ENCODE measurements at regions not wholly inside any gene's neighbourhood (a gene's known extent, or its start where the extent isn't known, plus 50 kb on each side); places are given as distances from the start of the nearest gene placed in this dataset.

DNA sequence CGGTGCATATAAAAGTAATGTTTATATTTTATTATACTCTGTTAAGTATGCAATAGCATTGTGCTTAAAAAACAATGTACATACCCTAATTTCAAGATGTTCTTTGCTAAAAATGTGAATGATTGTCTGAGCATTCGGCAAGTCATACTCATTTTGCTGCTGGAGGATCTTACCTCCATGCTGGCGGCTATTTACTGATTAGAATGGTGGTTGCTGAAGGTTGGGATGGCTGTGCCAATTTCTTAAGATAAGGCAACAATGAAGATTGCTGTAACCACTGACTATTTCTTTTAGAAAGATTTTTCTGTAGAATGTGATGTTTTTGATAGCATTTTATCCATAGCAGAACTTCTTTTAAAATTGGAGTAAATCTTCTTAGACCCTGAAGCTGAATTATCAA is 932.7 kb downstream of the ZPLD1 start:
- no peak for DNase-seq (ENCODE audit: low spot score)

DNA sequence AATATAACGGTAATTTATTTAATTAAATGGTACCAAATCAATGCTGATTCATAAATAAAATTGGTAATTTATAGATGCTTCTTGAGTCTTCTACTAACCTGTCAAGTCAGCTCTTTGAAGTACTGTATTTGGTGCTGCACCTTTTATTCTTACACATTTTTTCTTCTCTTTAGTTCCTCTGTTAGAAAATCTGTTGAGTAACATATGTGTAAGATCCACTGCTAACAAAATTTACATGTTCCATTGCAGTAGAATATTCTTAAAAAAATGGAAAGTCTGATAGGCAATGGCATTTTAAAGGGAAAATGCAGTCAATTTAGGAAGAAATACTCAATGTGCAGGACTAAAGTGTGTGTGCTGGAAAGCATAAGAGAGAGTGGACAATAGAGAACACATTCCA is 936.6 kb downstream of the ZPLD1 start:
- DNase-seq (ENCODE audit: low spot score), result no peak

DNA sequence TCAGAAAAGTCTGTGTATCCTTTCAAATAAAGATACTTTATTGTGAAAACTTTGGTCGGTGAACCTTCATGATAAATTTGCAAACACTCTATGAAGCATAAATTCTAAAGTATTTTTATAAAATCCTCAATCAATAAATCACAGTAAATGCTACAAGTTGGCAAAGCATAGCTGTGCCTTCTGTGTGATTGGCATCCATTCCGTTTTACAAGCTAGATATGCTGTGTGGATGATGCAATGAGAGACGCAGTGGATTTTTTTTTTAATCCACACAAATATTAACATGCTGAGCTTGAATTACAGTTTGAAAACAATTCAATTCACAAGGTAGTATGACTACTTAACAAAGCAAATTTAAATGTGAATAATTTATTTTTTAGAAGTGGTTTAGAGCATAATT is 937.2 kb downstream of the ZPLD1 start:
- DNase-seq (ENCODE audit: low spot score), result no peak

DNA sequence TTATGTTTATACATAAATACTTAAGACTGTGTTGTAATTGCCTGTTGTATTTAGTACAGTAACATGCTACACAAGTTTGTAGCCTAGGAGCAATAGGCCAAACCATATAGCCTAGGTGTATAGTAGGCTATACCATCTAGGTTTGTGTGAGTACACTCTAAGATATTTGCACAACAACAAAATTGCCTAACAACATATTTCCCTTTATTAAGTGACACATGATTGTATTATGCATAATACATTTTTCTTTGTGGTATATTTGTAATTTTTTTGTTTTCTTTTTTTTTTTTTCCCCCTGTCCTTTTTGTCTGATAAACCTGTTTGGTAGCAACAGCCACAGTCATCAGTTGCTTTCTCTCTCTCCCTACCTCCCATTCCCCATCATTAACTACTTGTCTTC is 945.6 kb downstream of the ZPLD1 start:
- no peak for DNase-seq (ENCODE audit: low spot score)

DNA sequence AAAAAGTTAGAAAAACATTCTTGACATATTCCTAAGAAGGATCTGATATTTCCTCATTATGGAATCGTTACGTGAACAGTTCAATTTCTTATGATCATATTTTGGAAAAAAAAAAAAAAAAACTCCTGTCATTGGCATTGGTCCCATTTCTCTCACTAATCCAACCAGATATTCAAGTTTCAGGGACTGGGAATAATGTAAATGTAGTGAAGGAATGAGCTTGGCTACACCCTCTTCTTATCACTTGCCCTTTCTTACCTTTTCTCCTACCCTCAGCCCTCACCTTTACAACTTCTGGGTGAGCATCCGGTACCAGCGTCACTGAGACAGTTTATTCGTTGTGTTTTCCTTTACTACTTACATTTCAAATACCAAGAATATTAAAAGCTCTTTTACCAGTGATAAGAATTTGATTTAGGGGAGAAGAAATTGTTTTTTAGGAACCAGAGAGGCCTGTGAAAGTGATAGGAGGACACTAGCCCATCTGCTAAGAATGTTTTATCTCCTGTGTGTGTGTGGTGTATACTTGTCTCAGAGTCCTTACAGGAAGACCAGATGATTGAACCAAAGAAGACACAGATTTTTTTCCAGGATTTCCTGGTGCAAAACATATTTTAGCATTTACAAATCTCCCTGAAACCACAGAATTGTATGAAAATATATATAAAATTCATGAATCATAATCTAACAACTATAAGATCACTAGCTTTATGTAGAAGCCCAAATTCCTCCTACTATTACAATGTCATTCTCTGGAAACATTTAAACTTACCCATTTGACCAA is 946.7 kb downstream of the ZPLD1 start:
- no peak for DNase-seq (ENCODE audit: low spot score)

DNA sequence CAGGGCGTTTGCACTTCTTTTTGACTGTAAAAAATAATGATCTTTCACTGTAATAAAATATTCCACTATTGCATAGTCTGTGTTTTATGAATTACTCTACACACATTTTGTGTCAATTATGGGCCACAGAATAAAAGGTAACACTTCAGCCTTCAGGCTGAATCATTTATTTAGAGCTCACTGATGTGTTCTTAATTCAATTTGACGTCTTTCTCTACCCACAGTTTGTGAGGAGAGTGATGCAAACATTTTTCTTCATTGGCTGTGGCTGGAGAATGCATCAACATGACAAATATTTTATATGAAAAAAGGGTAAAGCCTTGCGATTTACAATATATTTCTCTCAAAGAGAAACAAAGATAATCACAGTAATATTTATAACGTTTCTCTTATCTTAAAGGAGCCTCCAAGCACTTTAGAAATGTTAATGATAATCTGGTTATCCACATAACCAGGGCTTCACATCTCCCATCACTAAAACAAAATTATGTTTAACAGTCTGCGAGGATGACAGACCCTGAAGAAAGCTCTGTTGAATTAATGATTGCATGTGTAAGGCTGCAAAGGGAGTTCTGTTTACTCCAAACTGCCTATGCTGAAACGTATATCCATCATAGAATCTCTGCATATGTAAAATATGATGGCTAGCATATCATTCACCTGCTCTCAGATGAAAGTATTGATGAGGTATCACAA is 951.3 kb downstream of the ZPLD1 start:
- no peak for DNase-seq (ENCODE audit: low spot score)

DNA sequence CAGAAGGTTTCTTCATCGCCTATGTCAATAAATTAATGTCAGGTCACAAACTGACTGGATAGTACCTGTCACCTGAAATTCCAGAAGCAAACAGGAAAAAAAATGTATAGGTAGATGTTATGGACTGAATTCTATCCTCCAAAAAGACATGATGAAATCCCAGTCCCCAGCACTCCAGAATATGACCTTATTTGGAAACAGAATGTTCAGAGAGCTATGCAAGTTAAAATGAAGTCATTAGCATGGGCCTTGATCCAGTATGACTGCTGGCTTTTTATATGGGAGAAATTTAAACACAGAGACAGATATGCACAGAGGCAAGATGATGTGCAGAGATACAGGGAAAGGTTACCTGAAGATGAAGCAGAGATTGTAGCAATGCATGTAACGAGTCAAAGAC is 953.4 kb downstream of the ZPLD1 start:
- DNase-seq (ENCODE audit: low spot score), result no peak

DNA sequence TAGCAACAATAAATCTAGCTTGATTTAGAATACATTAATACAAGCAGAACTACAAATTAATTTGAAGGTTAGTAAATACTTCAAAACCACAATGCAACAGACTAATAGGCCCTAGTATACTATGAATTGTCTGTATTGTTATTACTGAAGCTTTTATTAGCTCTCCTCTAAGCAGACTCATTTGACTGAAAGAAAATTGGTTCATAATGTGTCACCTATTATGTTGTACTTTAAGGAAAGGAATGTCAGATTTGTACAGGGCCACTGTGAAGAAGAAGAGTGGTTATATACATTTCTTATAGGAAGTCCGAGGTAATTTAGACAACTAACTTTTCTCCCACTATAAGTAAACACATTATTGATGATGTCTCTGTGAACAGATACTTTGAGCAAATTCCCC is 954.5 kb downstream of the ZPLD1 start:
- no peak for DNase-seq (ENCODE audit: low spot score)

DNA sequence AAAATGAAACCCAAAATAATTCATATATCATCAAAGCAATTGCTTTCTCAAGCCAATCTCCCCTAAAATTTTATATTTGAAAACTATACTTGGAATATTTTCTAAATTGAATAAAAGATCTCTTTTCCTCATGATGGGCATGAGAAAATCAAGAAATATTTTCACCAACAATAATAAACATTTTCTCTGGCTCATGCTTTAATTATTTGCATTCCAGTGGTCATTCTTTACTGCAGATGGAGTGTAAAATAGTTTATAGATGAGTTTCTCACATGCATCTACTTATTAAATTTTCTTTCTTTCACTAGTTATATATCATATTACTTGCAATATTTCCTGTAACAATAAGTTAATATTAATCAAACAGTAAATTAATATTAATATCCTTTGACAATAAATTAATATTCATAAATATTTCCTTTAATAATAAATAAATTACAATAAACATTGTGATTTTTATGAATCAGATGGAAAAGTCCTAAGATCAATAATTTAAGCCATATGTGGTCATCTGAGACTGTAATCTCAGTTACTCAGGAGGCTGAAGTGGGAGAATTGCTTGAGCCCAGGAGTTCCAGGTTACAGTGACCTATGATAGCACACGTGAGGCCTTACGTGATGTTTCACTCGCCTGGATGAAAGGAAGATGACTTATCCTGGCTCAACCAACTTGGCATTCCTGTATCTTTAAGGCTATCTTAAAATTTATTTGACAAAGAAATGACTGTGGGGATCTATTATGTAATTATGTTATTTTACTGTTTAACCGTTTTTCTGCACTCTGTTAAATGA is 958.8 kb downstream of the ZPLD1 start:
- DNase-seq (ENCODE audit: low spot score), result peak; percentile 5

DNA sequence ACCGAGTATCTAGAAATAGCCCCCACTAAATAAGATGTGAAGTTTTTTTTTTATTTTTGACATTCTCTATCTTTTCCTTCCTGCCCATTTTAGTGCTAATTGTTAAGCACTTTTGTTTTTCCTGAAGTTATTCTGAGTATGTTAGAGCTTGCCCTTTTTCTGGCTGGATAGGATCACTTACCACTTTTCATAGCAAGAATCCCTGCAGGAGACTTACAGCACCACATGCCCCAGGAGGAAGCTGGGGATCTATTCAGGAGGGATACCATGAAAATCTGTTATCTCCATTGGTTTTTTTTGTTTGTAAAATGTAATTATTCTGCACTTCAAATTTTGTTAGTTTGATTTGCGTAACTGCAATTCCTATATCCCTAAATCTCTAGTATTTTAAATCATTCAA is 968.4 kb downstream of the ZPLD1 start:
- DNase-seq (ENCODE audit: low spot score), result no peak

DNA sequence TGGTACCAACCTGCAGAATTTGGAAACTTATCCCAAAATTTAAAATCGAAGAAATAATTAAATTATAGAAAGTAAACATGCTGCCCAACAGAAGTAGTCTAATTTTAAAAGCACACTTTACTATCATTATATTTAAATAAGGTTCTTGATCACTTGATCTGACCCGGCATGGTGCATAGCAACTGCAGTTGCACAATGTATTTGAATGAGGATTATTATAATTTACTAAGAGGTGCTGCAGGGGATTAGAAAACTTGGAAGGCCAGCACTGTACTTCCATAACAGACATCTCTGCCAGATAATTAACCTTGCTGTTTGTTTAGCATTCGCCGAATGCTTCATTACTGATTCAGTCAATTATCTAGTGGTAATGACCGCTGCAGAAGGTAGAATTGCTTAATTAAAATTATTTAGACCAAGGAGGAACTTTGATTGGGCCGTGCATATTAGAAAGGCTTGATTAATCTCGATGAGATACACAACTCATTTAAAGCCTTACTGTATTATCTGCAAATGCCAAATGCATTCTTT is 971.6 kb downstream of the ZPLD1 start:
- no peak for DNase-seq (ENCODE audit: low spot score)

DNA sequence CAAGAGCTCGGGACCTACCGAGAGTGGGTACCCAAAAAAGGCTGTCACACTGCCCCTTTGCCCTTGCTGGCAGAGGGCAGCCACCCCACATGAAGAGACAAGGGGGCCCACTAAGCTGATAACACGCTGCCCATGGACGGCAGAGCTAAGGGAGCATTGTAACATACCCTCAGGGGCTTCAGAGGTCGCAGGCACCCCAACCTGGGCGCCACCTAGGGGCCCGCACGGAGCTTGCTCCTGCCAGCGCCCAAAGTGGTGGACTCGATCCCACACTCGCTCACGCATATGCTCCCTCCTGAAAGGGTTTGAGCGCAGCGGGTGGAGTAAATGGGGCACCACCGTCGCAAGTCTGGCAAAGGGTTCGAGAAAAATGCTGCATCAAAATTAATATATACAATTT is 975.4 kb downstream of the ZPLD1 start:
- no peak for DNase-seq (ENCODE audit: low spot score)

DNA sequence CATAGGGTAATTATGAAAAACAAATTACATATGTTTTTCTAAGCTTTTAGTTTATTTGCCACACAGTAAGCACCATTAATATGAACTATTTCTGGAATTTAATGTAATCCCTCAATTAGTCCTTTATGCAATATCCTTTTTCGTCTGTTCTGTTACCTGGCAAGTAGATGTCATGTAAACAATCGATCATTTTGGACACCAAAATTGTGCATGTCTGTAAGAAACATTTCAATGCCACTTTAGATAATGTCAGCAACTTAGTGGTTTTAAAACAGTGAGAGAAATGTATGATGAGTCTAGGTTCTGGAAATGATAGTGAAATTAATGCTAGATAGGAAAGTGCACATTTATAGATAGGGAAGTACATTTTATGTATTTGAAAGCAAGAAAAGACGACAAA is 986.6 kb downstream of the ZPLD1 start:
- DNase-seq (ENCODE audit: low spot score), result no peak

DNA sequence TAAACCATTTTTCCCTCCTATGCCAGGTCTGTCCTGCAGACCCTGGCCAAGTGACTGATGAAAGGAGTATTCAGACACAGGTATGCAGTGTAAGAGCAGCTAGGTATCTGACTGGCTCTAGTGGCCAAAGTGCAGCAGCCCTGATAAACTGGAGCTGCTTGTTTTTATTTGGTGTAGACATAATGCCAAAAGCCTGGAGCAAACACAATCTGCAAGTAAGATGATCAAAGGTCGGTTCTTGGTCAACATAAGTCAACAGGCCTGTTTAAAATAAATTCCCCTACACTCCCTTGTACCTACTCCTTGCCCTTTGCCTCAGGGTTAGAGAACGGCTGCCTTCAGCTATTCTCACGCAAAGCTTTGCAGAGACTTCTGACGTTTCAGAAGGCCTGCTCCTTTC is 1003.1 kb downstream of the ZPLD1 start:
- no peak for DNase-seq (ENCODE audit: low spot score)

DNA sequence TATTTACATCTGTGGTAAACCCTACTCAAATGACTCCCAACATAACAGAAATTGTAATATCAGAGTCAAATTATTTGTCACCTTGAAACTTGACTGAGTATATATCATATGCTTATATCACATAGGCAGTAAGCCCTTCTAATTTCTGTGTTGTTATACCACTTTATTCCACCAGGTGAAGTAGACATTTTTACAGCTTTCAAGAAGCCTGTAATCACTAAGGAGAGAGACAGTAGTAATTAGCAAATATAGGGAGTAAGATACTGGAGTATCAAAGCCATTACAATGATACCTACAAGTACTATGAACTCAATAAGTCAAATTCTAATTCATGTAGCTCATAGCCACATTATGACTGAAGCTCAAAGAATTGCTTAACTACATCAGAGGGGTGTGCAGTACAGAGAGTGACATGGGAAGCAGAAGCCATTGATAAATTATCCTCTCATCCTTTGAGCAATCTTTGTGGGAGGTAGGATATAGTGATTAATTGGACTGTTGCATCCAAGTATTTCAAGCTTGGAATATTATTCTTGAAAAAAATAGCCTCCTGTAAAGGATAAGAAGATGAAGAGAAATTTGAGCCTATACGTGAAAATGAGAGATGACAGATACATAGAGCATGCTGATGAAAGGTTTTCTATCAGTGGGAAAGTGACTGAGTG is 1005.9 kb downstream of the ZPLD1 start:
- no peak for DNase-seq (ENCODE audit: low spot score)

DNA sequence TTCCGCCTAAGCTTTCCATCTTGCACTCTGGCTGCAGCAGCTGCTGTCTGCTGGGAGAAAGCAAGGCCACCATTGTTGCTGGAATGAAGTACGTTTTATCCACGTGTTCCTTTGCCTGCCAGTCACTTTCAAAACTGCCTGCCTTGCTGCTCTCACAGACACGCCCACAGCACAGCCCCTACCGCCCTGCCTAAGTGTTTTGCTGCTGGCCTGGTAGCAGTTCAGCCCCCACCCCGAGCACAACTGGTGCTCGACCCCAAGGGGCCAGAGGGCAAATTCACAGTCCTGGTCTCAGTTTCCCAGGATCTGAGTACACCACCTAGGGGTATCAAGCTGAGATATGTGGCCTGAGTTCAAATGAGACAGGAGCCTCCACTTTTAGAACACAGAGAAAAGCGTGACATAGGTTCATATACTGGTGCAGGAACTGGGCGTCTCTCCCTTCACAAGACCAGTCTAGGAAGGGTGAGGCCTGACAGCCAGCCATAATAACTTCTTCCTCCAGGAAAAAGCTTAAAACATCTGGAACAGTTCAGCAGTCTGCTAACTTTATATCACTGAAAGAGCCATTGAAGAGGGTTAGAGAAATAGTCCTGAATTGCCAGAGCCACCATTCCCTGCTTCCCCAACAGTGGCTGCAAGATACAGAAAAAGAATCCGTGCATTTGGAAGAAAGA is 1012.3 kb downstream of the ZPLD1 start:
- no peak for DNase-seq (ENCODE audit: low spot score)

DNA sequence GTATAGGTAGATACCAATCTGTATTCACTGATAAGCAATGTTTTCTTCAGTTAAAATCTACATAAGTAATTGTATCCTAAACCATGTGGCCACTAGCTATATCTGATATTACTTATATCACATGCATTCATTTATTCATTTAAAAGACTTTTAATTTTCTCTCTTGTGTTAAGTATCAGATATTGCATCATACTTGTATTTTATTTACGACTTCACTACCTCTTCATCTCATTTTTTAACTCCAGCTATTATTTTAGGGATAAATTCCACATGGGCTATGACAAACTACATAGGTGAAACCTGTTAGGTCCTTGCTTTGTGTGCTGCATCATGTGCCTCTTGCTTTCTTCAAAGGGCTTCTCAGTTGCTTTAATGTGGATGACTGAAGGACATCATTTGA is 1018.3 kb downstream of the ZPLD1 start:
- DNase-seq (ENCODE audit: low spot score), result no peak

DNA sequence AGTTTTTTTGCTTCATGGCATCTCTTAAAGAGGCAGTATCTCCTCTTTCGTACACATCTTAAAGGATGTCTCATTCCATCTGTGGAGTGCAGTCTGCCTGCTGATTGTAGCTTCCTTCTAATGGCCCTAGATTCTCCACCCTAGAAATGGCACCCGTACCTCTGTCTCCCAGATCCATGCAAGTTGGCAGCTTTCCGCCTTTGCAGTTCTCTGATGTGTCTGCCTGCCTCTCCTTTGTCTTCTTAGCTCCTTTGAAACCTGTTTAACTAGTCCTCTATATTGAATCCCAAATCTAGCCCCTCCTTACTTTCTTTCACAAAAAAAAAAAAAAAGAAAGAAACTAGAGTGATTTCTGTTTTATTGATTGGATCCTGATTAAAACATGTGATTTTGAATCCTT is 1025.0 kb downstream of the ZPLD1 start:
- no peak for DNase-seq (ENCODE audit: low spot score)

DNA sequence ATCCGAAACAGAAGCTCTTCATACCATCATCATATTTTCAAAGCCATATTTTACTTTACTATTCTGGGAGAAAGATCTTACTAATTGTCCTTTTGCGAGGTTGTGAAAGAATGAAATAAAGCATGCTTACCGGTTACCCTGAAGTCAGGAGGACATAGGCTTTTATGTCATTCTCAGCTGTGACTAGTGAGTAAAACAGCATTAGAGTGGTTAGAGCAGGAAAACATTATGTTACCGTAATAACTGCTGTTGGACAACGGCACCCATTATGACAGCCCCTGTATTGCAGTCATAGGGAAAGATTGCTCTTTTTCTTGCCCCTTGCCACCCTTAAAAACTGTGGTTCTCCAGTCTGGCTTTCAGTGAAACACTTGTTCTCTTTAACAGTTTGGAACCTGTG is 1035.7 kb downstream of the ZPLD1 start:
- DNase-seq (ENCODE audit: low spot score), result no peak

DNA sequence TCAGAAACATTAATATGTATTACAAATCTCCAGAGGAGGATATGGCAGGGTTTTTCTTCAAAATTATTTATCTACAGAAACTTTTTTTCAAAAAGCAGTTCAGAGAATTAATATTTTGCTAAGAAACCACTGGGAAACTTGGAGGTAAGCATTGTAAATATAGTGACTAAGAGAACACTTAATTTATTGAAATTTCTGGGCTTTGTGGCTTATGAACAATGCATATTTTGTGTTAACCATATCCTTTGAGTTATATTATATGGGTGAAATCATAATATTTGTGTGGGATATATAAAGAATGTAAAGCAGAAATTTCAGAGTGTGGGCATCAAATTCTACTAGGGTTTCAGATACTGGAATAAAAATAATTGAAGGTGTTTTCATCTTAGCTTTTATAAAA is 1059.2 kb downstream of the ZPLD1 start:
- no peak for DNase-seq (ENCODE audit: low spot score)

DNA sequence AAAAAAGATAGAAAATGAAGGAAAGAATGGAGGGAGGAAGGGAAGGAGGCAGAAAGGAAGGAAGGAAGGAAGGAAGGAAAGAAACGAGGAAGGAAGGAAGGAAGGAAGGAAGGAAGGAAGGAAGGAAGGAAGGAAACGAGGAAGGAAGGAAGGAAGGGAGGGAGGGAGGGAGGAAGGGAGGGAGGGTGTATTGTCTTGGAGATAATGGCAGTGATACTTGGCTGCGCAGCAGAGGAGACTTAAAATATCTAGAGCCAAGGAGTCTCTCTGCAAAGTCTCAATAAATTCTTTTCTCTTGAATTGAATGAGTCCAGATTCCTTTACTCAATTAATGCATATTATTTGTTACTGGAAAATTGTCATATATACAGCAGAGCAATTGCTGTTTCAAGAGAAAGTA is 1059.7 kb downstream of the ZPLD1 start:
- no peak for DNase-seq (ENCODE audit: low spot score)

DNA sequence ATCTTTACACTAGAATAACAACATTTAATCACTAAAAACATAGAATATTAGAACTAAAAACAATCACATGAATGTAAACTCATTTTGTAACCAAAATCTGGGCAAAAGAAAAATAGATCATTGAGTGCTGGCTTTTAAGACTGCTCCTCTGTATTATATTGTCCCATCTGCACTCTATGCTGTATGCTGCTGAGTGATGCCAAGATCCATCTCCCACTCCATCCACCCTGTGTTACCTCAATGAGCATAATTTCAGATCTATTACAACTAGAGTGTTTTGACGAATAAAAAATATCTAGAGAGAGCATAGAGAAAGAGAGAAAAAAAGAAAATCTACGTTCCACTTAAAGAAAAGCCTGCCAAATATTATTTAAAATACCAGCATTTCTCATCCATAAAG is 1060.4 kb downstream of the ZPLD1 start:
- DNase-seq (ENCODE audit: low spot score), result no peak

Data from AG08396 (cell line).